ENCODE measurements at regions not wholly inside any gene's neighbourhood (a gene's known extent, or its start where the extent isn't known, plus 50 kb on each side); places are given as distances from the start of the nearest gene placed in this dataset.
"Not testable (repeated sequence)": the region's sequence is repeated elsewhere in the genome, so short reads cannot be mapped to it uniquely, and the experiment has no call there.

GRCh38 chr20:43381533-43381932 is 76.2 kb upstream of the SRSF6 start:
- not testable (repeated sequence) for TF ChIP-seq BHLHE40 (IDR thresholded peaks at IDR 0.05; ENCODE audit: borderline replicate concordance); SP1 (IDR thresholded peaks at IDR 0.05)
